K562 (cell line): ENCODE measurements at regions not wholly inside any gene's neighbourhood (a gene's known extent, or its start where the extent isn't known, plus 50 kb on each side); places are given as distances from the start of the nearest gene placed in this dataset.

Experiments used
- SIN3B ChIP-seq: fragments of 450-650 bp; IDR thresholded peaks from 2 replicates; pipeline ENCODE4 v1.6.1; 2017; ENCODE audit warnings: low read depth, mild to moderate bottlenecking, moderate library complexity
- ZNF212 ChIP-seq: fragments of 450-650 bp; formaldehyde crosslinking; IDR thresholded peaks from 2 replicates; pipeline ENCODE4 v1.4.0; 2020; ENCODE audit warnings: mild to moderate bottlenecking
- TF ChIP-seq, protein P1 (sequence below): IDR thresholded peaks from 2 replicates; pipeline ENCODE4 v1.6.1; 2016; ENCODE audit warnings: missing genetic modification characterization, missing compliant biosample characterization
- TF ChIP-seq, protein P2 (sequence below): sonication (generic); formaldehyde crosslinking; IDR thresholded peaks from 2 replicates; pipeline ENCODE4 v1.8.0; 2022; ENCODE audit warnings: missing genetic modification reagents, mild to moderate bottlenecking, borderline replicate concordance
- TF ChIP-seq, protein P3 (sequence below), 2 experiments: fragments of 200-800 bp in 1 of 2; sonication (Bioruptor generic) in 1 of 2; sonication (generic) in 1 of 2; formaldehyde crosslinking in 1 of 2; IDR thresholded peaks in 1 of 2; conservative IDR thresholded peaks in 1 of 2; 2 replicates each; pipeline versions ENCODE4 v1.5.0 to v1.6.1; 2016 to 2020; ENCODE audit warnings: missing compliant biosample characterization in 1 of 2, missing genetic modification characterization in 1 of 2, missing genetic modification reagents in 1 of 2

DNA sequence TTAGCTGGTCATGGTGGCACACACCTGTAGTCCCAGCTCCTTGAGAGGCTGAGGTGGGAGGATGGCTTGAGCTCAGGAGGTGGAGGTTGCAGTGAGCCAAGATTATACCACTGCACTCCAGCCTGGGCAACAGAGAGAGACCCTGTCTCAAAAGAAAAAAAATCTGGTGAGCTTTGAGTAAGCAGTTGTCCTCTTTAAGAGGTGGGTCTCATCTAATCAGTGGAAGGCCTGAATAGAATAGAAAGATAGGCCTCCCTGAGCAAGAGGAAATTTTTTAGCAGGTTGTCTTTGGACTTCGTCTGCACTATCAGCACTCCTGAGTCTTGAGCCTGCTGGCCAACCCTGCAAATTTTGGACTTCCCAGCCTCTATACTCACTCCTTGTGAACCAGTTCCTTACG lies 266.0 kb upstream of the ZFHX3 start (continued):
- TF ChIP-seq, protein P1, sequence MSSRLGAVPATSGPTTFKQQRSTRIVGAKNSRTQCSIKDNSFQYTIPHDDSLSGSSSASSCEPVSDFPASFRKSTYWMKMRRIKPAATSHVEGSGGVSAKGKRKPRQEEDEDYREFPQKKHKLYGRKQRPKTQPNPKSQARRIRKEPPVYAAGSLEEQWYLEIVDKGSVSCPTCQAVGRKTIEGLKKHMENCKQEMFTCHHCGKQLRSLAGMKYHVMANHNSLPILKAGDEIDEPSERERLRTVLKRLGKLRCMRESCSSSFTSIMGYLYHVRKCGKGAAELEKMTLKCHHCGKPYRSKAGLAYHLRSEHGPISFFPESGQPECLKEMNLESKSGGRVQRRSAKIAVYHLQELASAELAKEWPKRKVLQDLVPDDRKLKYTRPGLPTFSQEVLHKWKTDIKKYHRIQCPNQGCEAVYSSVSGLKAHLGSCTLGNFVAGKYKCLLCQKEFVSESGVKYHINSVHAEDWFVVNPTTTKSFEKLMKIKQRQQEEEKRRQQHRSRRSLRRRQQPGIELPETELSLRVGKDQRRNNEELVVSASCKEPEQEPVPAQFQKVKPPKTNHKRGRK (tag), result no peak
- TF ChIP-seq, protein P2, sequence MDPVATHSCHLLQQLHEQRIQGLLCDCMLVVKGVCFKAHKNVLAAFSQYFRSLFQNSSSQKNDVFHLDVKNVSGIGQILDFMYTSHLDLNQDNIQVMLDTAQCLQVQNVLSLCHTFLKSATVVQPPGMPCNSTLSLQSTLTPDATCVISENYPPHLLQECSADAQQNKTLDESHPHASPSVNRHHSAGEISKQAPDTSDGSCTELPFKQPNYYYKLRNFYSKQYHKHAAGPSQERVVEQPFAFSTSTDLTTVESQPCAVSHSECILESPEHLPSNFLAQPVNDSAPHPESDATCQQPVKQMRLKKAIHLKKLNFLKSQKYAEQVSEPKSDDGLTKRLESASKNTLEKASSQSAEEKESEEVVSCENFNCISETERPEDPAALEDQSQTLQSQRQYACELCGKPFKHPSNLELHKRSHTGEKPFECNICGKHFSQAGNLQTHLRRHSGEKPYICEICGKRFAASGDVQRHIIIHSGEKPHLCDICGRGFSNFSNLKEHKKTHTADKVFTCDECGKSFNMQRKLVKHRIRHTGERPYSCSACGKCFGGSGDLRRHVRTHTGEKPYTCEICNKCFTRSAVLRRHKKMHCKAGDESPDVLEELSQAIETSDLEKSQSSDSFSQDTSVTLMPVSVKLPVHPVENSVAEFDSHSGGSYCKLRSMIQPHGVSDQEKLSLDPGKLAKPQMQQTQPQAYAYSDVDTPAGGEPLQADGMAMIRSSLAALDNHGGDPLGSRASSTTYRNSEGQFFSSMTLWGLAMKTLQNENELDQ, result no peak
- TF ChIP-seq ZNF212 (no peak), SIN3B (no peak)
- TF ChIP-seq, protein P3, sequence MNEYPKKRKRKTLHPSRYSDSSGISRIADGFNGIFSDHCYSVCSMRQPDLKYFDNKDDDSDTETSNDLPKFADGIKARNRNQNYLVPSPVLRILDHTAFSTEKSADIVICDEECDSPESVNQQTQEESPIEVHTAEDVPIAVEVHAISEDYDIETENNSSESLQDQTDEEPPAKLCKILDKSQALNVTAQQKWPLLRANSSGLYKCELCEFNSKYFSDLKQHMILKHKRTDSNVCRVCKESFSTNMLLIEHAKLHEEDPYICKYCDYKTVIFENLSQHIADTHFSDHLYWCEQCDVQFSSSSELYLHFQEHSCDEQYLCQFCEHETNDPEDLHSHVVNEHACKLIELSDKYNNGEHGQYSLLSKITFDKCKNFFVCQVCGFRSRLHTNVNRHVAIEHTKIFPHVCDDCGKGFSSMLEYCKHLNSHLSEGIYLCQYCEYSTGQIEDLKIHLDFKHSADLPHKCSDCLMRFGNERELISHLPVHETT (CRISPR knock-in tag; conservative IDR thresholded peaks at IDR 0.05 in 1 of 2, IDR thresholded peaks at IDR 0.05 in 1 of 2), result no peak
- TF ChIP-seq, all 486 proteins: peak for 1
